ENCODE measurements at regions not wholly inside any gene's neighbourhood (a gene's known extent, or its start where the extent isn't known, plus 50 kb on each side); places are given as distances from the start of the nearest gene placed in this dataset. TPM values are rescaled to one million over a fixed set of nuclear protein-coding genes. Genes with fewer than 3 reads are reported as not detected.

- H3K4me2 ChIP-seq (ENCODE audit: insufficient read depth, insufficient read length, low read length): no peak overlapping the region
- H4K20me1 ChIP-seq (ENCODE audit: control insufficient read depth, insufficient read depth, insufficient read length): no peaks in the 10 kb centered on the region
- WGBS (ENCODE audit: extremely low coverage, insufficient read length, low lambda C conversion rate): no CpG with 5 or more reads among the region's 2 CpGs
- H3K4me1 ChIP-seq (ENCODE audit: insufficient read depth, low read length): no peaks in the 10 kb centered on the region
- no peak overlapping the region for H4K5ac ChIP-seq (ENCODE audit: insufficient read length, low read depth, low read length)
- Mint-ChIP-seq H3K9me3 (no peaks in the 10 kb centered on the region), H3K27ac (no peak overlapping the region), H3K4me3 (no peak overlapping the region), H3K36me3 (ENCODE audit: insufficient read depth in 1 of 3, low read depth in 3 of 3) (no peaks in the 10 kb centered on the region), H3K27me3 (ENCODE audit: low read depth) (no peaks in the 10 kb centered on the region; the same call in none of the 2 replicates), H3K4me1 (peaks cover 6 to 7% of the 10 kb centered on the region in 2 experiments; a peak in 3 of 4 replicates)
- no peaks in the 10 kb centered on the region for H3K79me1 ChIP-seq (ENCODE audit: insufficient read depth, low read depth, low read length, poor library complexity, severe bottlenecking)
- H3K23ac ChIP-seq (ENCODE audit: insufficient read length, low read depth, low read length): no peak overlapping the region
- no peak overlapping the region for H3K14ac ChIP-seq (ENCODE audit: insufficient read depth, low read length)
- H2AK5ac ChIP-seq (ENCODE audit: insufficient read length, low read length): no peak overlapping the region
- H2BK20ac ChIP-seq (ENCODE audit: low read depth, low read length, poor library complexity, severe bottlenecking): no peak overlapping the region
- H2BK5ac ChIP-seq (ENCODE audit: insufficient read length, low read length): no peak overlapping the region
- no peak overlapping the region for H2BK12ac ChIP-seq (ENCODE audit: insufficient read length, low read depth, low read length)
- H3K9me3 ChIP-seq (ENCODE audit: control insufficient read depth, low read depth, low read length): no peaks in the 10 kb centered on the region
- H3K56ac ChIP-seq (ENCODE audit: insufficient read length, low read depth, low read length): no peak overlapping the region
- no peak overlapping the region for H3K9ac ChIP-seq (ENCODE audit: extremely low read depth, insufficient read length, low read length)
- no peak overlapping the region for H4K91ac ChIP-seq (ENCODE audit: insufficient read length, low read depth, low read length)
- no peaks in the 10 kb centered on the region for H3K23me2 ChIP-seq (ENCODE audit: insufficient read length, low read depth, low read length, poor library complexity, severe bottlenecking)
- no peak overlapping the region for H3T11ph ChIP-seq (ENCODE audit: low read length)
- no peaks in the 10 kb centered on the region for H3K27me3 ChIP-seq (ENCODE audit: insufficient read depth, low read length)
- no peak for TF ChIP-seq CTCF (conservative IDR thresholded peaks at IDR 0.05)
- DNase-seq: no peak
- no peak overlapping the region for H2AFZ ChIP-seq (ENCODE audit: low read length)
- H3K18ac ChIP-seq (ENCODE audit: insufficient read length, low read depth, low read length): no peak overlapping the region
- no peak overlapping the region for H2BK120ac ChIP-seq (ENCODE audit: low read depth, low read length, poor library complexity, severe bottlenecking)
- no peak overlapping the region for H3K4ac ChIP-seq (ENCODE audit: low read depth, low read length)
- no peak overlapping the region for H2BK15ac ChIP-seq (ENCODE audit: low read depth, low read length)
- H4K8ac ChIP-seq (replicated peaks; ENCODE audit: insufficient read length, low read depth, low read length): no peak overlapping the region
- H3K79me2 ChIP-seq (ENCODE audit: insufficient read depth, low read length): no peaks in the 10 kb centered on the region
- no peak overlapping the region for H3K27ac ChIP-seq (ENCODE audit: insufficient read length, low read depth, low read length)
Measured at GRCh38 chr3:16124636-16125035, 49.8 kb upstream of the GALNT15 start.

Small RNA genes in the stretch of these regions (microRNA-seq; reads per million reads assigned to microRNA genes)
- gene MIR563 (ENCODE audit: borderline microRNAs expressed): not detected
